ENCODE measurements at regions not wholly inside any gene's neighbourhood (a gene's known extent, or its start where the extent isn't known, plus 50 kb on each side); places are given as distances from the start of the nearest gene placed in this dataset.

GRCh38 chr1:63126104-63126503 is 196.3 kb upstream of the FOXD3 start:
- DNase-seq: no peak

GRCh38 chr1:63127376-63127775 is 195.0 kb upstream of the FOXD3 start:
- DNase-seq: no peak

- DNase-seq: no peak
Observed at GRCh38 chr1:63128556-63128955, 193.8 kb upstream of the FOXD3 start.

DNA sequence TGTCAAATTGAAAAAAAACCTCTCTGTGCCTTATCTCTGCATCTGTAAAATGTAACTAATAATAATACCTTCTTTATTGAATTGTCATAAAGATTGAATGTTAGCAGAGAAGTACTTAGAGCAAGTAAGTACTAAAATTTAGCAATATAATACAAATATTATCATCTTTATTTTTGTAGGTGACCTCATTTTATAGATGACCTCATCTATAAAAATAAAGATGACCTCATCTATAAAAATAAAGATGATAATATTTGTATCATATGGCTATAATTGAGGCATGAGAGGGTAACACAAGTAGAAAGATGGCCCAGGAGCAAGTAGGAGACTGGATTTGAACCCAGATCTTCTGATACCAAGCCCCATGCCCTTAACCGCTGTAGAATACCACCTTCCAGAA is 193.2 kb upstream of the FOXD3 start:
- no peak for DNase-seq

DNA sequence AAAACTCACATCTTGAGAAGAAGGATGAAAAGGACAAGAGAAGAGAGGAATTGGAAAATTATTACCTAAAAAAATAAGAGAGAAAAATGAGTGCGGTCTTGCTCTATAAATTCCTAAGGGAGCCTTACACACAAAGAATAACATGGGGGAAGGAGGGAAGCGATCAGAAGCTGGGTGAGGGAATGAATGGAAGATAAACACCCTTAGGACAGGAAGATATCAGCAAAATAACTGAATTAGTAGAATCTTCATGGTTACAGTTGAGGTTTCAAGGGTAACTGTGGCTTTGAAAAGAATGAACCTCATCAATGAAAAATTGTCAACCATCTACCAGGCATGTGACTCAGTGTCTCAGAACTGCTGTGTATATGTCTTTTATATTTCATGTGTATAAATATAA is 192.5 kb upstream of the FOXD3 start:
- no peak for DNase-seq

DNA sequence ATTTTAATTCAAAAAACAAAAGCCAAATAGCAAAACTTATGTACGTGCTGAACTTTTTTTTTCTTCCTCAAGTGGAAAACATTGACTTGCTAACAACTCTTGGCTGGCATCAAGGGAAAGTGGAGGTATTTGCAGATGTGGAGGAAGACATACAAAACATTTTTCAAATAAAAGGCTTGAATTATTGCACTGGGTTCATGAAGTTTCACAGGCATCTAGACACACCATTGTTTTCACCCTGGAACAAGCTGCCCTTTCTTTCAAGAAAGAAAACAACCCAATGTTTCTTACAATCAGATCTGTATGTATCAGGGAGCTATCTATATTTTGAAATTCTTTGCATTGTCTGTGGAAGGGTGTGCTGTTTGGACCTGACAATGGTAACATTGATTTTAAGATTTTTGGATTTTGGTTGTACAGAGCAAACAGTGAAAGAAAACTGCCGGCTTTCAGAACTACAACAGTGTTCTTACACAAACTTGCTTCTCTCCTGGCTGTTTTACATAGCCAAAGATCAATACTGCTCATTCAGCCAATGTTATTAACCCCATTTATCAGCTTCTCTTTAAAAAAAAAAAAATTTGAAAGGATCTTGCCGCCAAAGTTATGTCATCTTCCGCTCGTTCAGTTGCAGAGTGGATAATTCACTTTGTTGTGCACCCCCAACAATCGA is 187.7 kb upstream of the FOXD3 start:
- no peak for DNase-seq

GRCh38 chr1:63135174-63135512 is 187.2 kb upstream of the FOXD3 start:
- no peak for DNase-seq

- no peak for DNase-seq
Observed at GRCh38 chr1:63135801-63136200, 186.6 kb upstream of the FOXD3 start.

- DNase-seq: no peak
Observed at GRCh38 chr1:63142001-63142400, 180.4 kb upstream of the FOXD3 start.

DNA sequence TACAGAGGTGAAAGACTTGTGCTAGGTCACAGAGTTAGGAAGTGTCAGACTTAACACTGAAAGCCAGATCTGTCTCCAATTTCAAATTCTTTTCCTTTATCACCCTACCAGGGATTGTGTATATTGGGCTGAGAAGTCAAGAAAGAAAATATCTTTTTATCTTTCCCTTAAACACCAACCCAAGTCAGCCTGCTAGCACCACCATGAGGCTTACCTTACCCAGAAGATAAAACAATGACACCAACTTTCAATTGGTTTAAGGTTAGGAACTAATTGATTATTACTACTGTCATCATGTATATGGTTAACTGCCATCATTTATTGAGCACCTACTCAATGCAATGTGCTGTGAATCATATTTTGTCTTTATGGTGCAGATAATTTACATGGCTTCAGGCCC is 178.9 kb upstream of the FOXD3 start:
- DNase-seq: no peak

DNA sequence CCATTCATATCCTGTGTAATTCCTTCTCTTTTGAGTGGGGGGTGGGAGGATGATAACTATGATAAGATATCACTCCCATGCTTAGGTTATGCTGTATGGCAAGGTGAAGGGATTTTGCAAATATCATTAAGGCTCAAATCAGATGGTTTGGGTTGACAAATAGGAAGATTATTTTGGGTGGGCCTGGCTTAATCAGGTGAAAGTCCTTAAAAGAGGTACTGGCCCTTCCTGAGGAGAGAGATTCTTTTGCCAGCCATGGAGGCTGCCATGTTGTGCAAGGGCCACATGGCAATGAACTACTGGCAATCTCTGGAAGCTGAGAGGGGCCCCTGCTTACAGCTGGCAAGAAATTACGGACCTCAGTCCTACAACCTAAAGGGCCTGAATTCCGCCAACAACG is 174.6 kb upstream of the FOXD3 start:
- no peak for DNase-seq

DNA sequence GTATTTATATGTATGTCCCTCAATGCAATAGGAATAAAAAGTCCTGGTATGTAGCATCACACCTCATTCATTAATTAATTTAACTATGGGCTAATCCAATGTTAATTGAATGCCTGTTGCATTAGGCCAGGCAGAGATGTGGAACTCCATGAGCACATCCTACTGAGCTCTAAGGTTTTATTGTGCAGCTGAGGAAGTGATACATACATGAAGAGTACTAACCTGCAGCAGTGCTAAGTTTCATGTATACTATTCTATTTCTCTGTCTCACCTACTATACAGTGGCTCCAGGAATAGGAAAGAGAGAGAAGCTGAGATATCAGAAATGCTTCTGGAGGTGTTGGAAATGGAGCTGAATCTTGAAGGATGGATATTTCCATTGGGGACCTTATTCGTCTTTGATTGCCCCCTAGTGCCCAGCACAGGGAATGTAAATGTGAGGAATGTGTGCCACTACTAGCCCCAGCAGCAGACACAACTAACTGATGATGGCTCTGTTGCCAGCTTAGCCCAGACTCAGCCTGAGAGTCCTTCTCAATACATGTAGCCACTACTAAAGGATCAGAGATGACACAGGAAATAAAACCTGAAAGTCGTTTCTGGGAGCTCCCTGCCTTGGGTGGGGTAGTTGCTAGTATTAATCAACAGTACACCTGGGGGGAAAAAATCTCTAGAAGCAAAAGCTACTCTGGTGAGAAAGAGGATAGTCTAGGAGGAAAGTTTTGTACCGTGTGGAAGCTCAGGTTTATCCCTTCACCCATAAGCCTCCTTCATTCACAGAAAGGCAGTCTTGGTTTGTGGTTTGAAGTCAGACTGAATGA is 173.3 kb upstream of the FOXD3 start:
- peak; percentile 8 for DNase-seq

GRCh38 chr1:63152572-63152971 is 169.8 kb upstream of the FOXD3 start:
- DNase-seq: no peak

- no peak for DNase-seq
Observed at GRCh38 chr1:63155437-63155836, 166.9 kb upstream of the FOXD3 start.

DNA sequence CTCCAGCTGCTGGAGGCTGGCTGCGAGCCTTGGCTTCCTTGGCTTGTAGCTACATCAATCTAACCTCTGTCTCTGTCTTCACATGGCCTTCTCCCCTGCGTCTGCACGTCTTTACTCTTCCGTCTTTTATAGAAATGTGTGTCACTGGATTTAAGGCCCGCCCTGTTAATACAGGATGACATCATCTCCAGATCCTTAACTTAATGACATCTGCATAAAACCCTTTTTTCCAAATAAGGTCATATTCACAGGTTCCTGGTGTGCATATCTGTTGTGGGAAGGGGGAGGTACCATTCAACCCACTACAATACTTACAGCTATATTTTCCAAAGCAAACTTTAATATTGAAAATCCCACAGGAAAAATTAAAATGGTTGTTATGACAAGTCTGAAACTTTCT is 165.3 kb upstream of the FOXD3 start:
- DNase-seq: no peak

DNA sequence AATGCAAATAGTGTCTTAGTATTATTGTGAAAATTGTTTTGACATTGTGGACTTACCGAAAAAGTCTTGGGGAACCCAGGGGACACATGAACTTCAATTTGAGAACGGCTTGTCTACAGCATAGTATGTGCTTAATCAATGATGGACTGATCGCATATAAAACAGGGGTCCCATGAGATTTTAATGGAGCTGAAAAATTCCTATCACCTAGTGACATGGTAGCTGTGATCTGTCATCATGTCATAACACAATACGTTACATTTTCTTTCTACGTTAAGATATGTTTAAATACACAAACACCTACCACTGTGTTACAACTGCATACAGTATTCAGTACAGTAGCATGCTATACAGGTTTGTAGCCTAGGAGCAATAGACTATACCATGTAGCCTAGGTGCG is 153.3 kb upstream of the FOXD3 start:
- no peak for DNase-seq

GRCh38 chr1:63173161-63173560 is 149.2 kb upstream of the FOXD3 start:
- DNase-seq: no peak

DNA sequence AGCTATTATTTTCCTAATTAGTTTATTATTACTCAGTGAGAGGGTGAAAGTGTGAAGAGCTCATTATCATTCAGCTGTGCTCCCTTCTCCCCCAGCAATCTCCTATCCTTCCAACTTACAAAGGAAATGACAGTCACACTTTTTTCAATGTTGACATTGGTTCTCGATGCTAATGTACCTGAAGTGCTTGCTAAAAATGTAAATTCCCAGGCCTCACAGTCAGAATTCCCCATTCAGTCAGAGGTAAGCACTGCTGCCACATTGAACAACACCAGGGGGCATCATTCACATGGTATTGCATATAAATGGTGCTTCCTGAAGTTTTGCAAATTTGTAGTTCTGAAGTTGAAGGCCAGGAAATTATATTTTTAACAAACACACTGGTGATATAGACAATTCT is 132.7 kb upstream of the FOXD3 start:
- DNase-seq: peak; percentile 17

- DNase-seq: no peak
Observed at GRCh38 chr1:63190171-63190570, 132.2 kb upstream of the FOXD3 start.

DNA sequence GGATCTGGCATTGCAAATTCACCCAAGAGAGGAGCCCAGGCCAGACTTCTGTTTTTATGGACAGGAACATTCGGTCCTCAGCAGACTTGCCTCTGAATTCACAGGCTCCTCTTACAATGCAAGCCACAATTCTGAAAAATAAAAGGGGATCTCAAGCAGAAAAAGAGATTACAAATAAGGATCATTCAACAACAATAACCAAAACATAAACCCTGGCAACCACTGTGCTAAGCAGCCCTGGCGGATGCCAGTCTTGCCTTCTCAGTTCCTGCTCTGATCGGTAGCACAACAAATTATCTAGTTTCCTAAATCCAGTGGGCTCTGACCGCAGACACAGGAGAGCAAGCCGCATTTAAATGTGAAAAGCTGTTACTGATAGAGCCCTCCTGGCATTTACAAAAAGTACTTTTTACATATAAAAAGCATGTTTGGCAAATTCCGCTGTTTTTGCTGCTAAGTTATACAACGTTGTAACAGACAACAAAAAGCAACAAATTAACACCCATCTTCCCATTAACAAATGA is 123.4 kb upstream of the FOXD3 start:
- no peak for DNase-seq

DNA sequence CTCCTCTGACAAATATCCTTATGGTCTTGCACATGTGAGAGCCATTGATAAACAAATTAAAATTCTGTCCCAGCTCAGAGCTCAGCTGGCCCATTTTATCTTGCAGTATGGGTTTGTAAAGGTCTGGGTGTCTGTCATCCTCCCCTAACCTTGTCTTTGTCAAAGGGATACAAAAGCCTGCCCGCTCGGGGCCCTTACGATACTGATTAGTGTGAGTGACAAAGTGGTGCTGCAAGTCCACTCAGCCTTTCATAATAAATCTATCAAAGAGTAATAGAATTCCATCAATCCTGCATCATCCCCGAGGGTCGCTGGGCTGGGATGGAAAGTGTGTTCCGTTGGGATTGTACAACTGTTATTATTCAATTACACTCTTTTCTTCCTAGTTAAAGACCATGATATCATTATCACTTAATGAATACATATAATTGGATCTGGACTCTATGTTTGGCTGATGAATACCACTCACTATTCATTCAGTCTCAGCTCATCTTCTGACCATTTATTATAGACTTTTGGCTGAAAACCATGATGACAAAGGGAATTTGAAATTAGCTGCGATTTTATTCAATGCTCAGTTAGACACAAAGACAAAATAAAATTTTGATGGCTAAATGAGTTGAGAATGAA is 122.5 kb upstream of the FOXD3 start:
- no peak for DNase-seq

GRCh38 chr1:63200676-63201075 is 121.7 kb upstream of the FOXD3 start:
- no peak for DNase-seq

DNA sequence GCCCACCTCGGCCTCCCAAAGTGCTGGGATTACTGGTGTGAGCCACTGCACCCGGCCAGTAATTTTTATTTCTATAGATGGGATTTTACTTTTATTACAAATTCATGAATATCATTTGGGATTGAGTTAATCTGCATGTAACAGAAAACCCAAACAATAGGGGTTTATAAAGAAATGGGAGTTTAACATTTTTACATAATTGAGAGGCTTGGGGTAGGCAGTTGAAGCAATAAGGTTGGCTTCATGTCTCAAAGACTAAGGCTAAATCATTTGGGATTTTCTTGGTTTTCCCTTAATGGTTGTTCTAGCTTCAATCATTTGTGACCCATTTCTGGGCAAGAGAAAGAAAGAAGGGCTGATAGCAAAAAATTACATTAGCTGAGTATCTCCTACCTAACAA is 118.7 kb upstream of the FOXD3 start:
- no peak for DNase-seq

DNA sequence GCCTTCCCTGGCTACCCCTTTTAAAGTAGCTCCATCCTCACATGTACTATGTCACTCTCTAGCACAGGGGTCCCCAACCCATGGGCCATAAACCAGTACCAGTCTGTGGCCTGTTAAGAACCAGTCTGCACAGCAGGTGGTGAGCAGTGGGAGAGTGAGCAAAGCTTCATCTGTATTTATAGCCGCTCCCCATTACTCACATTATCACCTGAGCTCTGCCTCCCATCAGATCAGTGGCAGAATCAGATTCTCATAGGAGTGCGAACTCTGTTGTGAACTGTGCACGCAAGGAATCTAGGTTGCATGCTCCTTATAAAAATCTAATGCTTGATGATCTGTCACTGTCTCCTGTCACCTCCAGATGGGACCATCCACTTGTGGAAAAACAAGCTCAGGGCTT is 116.6 kb upstream of the FOXD3 start:
- DNase-seq: no peak

Measured in NCI-H1092 treated with DMSO at 0.1 percent for 48 hours (cell line).